HFF-Myc (cell line): ENCODE measurements at regions not wholly inside any gene's neighbourhood (a gene's known extent, or its start where the extent isn't known, plus 50 kb on each side); places are given as distances from the start of the nearest gene placed in this dataset.

Experiments
- DNase-seq: peaks from one replicate; pipeline ENCODE4 v3.0.0-alpha.2; 2011; ENCODE audit warnings: low read depth; ENCODE audit errors: extremely low read depth
- H3K4me3 ChIP-seq: replicated peaks from 2 replicates; pipeline ENCODE4 v1.5.1; 2011; ENCODE audit warnings: low read depth, mild to moderate bottlenecking, control low read depth, low read length
- TF ChIP-seq, protein P1 (sequence below): IDR thresholded peaks from 2 replicates; pipeline ENCODE4 v1.5.1; 2012; ENCODE audit warnings: mild to moderate bottlenecking, low read depth, low read length, control low read depth; ENCODE audit errors: missing control alignments

DNA sequence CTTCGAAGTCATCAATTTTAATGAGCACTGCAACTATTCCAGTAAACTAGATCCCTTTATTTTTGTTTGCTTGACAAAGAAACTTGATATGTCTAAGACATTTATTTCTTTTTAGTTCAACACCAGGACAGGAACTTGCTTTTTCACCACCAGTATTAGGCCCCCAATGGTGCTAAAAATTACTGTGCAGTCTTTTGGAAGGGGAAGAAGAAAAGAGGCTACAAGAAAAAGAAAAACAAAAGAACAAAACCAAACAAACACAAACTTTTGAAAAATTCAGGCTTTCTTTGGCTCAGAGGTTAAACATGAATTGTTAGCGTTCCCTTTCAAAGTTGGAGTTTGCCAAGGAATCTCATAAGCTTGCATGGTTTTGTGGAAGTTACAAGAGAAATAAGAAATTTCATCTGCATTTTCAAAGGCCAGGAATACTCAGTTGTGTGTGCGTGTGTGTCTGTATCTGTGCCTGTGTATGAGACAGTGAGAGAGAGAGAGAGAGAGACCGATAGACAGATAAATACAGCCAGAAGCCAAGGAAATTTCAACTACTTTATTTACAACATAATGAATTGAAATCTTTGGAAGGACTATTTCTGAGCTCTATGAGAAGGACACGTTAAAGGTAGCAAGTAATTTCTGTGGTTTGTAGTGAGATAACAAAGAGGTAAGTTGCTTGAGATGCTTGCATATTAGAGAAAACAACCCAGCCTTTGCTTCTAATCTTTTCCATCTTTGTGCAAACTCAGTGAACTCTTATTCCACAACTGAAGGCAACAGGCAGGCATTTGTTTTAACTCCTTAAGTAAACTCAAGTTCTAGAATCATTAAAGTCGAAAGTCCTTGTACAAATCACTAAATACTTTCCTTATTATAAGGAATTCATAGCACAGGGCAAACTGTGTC lies 171.0 kb upstream of the CITED2 start:
- DNase-seq = no peak
- TF ChIP-seq, protein P1, sequence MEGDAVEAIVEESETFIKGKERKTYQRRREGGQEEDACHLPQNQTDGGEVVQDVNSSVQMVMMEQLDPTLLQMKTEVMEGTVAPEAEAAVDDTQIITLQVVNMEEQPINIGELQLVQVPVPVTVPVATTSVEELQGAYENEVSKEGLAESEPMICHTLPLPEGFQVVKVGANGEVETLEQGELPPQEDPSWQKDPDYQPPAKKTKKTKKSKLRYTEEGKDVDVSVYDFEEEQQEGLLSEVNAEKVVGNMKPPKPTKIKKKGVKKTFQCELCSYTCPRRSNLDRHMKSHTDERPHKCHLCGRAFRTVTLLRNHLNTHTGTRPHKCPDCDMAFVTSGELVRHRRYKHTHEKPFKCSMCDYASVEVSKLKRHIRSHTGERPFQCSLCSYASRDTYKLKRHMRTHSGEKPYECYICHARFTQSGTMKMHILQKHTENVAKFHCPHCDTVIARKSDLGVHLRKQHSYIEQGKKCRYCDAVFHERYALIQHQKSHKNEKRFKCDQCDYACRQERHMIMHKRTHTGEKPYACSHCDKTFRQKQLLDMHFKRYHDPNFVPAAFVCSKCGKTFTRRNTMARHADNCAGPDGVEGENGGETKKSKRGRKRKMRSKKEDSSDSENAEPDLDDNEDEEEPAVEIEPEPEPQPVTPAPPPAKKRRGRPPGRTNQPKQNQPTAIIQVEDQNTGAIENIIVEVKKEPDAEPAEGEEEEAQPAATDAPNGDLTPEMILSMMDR = no peak
- no peak overlapping the region for H3K4me3 ChIP-seq

DNA sequence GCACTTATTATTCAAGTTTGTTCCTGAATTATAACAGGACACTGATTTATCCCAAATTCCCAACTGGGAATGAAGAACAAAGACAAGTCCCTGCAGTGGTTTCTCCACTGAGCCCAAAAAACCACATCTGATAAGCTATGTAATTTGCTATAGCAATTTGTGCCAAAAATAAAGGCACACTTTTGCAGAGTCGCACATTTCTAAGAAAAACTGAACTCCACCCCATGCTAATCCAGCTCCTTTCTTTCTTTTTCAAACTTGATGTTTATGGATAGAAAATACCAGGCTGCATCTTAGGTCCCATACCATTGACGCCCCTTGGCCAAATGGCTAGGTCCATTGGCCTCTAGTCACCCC lies 170.2 kb upstream of the CITED2 start:
- no peak for DNase-seq
- TF ChIP-seq, protein P1 = no peak
- no peak overlapping the region for H3K4me3 ChIP-seq

DNA sequence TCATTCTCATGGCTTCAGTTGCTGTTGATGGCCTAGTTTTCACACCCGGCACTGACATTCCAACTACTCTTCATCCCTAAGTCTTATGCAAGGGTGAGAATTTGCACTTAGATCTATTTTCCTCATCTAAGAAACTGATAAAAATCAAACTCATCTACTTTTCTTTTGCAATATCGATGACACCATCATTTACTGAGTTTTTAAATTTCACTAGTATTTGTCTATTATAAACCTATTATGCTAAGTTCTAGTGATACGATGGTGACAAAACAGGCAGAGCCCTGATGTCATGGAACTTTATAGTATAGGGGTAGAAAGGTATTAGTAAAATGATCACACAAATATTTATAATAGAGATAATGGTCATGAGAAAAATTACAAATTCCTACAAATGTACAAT lies 167.9 kb upstream of the CITED2 start:
- no peak for DNase-seq
- H3K4me3 ChIP-seq = no peak overlapping the region
- TF ChIP-seq, protein P1 = no peak

DNA sequence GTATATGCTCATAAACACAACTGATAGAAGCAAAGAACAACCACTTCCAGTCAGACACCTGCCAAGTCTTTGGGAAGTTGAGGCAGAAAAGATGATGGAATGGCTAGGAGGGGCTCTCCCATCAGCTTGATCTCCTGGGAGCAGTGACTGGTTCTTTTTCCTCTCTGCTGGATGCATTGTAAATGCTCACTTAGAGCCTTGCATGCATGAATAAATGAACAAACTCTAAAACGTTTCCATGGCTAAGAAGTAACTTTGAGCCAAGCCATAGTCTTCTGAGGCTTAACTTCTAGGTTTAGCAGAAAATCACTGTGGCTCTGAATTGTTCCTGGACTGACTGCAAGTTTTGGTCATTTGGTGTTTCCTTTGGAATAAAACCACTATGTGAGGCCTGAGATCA lies 166.4 kb upstream of the CITED2 start:
- no peak for DNase-seq
- H3K4me3 ChIP-seq = no peak overlapping the region
- TF ChIP-seq, protein P1 = no peak

DNA sequence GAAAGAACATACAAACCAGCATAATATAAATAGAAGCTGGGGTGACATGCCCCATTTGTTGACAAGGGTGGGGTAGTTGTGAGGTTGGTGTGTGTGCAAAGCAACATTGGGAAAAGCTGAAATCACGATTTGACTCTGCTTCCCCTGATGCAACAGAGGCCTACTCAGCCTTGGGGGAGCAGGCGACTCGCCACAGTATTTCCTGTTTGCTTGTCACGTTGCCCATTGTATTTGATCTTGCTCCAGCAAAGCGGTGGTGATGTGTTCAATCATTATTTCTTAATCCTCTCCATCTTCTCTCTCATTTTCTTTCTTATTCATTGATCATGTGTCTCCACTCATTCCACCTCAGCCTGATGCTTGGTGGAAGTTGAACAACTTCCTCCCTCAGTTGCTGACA lies 165.8 kb upstream of the CITED2 start:
- TF ChIP-seq, protein P1 = no peak
- no peak overlapping the region for H3K4me3 ChIP-seq
- DNase-seq = no peak

DNA sequence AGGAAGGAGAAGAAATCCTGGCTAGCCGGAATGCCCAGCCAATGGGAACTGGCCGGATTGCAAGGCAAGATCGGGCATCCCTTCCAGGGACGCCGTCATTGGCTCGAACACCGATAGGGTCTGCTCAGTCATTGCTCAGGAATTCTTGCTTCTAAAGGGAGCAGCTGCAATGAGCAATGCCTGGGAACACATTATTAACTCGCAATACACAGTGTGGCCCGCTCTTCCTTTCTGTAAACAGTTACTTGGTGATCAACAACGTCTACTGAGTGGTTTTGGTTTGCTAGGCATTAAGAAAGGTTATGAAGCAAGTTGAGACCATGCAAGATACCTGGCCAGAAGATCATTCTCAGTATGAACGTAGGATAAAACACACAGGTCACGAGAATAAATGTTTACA lies 165.4 kb upstream of the CITED2 start:
- TF ChIP-seq, protein P1 = no peak
- no peak overlapping the region for H3K4me3 ChIP-seq
- DNase-seq = peak; percentile 59
